ENCODE measurements at regions not wholly inside any gene's neighbourhood (a gene's known extent, or its start where the extent isn't known, plus 50 kb on each side); places are given as distances from the start of the nearest gene placed in this dataset.

GRCh38 chr2:66305718-66306117 is 129.2 kb upstream of the MEIS1 start:
- TF ChIP-seq, protein P1, sequence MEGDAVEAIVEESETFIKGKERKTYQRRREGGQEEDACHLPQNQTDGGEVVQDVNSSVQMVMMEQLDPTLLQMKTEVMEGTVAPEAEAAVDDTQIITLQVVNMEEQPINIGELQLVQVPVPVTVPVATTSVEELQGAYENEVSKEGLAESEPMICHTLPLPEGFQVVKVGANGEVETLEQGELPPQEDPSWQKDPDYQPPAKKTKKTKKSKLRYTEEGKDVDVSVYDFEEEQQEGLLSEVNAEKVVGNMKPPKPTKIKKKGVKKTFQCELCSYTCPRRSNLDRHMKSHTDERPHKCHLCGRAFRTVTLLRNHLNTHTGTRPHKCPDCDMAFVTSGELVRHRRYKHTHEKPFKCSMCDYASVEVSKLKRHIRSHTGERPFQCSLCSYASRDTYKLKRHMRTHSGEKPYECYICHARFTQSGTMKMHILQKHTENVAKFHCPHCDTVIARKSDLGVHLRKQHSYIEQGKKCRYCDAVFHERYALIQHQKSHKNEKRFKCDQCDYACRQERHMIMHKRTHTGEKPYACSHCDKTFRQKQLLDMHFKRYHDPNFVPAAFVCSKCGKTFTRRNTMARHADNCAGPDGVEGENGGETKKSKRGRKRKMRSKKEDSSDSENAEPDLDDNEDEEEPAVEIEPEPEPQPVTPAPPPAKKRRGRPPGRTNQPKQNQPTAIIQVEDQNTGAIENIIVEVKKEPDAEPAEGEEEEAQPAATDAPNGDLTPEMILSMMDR (IDR thresholded peaks at IDR 0.05), result no peak
- TF ChIP-seq EZH2 (IDR thresholded peaks at IDR 0.05; ENCODE audit: borderline replicate concordance, insufficient read depth, low read depth, low read length, poor library complexity, severe bottlenecking), result no peak

Measured in B cell (primary cell).